ENCODE measurements at regions not wholly inside any gene's neighbourhood (a gene's known extent, or its start where the extent isn't known, plus 50 kb on each side); places are given as distances from the start of the nearest gene placed in this dataset.

- no peaks in the 10 kb centered on the region for H3K27me3 ChIP-seq (ENCODE audit: insufficient read depth, insufficient read length)
- no peaks in the 10 kb centered on the region for H3K9me3 ChIP-seq (ENCODE audit: insufficient read depth, low read length)
- peak overlapping the region; percentile 51 for H3K9ac ChIP-seq (ENCODE audit: insufficient read length, low read depth)
- H3K36me3 ChIP-seq (ENCODE audit: insufficient read depth, insufficient read length, low read length): peaks cover 6% of the 10 kb centered on the region
- no peak overlapping the region for H3K4me3 ChIP-seq (ENCODE audit: insufficient read length, low read depth)
- H3K4me1 ChIP-seq (ENCODE audit: insufficient read depth, insufficient read length): peaks cover 6% of the 10 kb centered on the region
- DNase-seq (ENCODE audit: low read depth, low spot score): no peak
- TF ChIP-seq YY1 (IDR thresholded peaks at IDR 0.05; ENCODE audit: insufficient read depth, insufficient read length) (no peak), ZNF274 (IDR thresholded peaks at IDR 0.05; ENCODE audit: low read depth, low read length) (no peak), SUZ12 (IDR thresholded peaks at IDR 0.05; ENCODE audit: extremely low read depth, insufficient read depth, insufficient read length) (no peak)
Measured at GRCh38 chr1:229180161-229180560, 90.8 kb upstream of the RAB4A start.

DNA sequence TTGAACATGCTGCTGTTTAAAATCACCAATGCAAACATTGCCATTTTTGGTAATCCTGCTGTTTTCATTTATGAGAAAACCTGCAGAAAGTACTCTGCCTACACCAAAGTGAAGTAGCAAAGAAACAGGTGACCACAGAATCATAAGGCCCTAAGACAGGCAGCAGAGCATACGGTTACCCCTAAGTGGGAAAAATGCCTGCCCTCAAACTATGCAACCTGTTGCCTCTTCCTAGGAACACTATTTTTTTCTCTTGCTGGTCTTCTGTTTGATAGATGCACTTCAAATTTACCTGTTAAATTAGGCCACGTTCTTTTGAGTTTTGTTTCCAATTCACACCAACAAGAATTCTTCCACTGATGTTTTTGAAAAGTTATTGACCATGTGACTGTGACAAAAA, 89.5 kb upstream of the RAB4A start:
- H3K36me3 ChIP-seq (ENCODE audit: insufficient read depth, insufficient read length, low read length): peaks cover 6% of the 10 kb centered on the region

DNA sequence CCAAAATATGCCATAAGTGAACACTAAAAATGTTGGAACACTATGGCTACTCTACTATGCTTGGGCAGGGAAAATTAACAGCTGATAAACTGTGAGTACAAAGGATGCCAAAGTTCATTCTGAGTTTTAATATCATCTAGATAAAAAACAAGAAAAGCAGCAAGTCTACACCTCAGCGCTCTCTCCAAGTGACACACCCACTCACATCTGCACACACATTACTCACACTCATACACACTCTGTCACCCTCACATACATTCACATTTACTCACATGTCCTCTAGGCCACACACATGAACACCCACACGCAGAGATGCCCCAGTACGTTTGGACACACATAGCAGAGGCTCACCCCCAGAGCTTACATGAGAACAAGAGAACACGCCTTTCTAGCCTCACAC, 87.3 kb upstream of the RAB4A start:
- H3K27me3 ChIP-seq (ENCODE audit: insufficient read depth, insufficient read length): no peaks in the 10 kb centered on the region
- DNase-seq (ENCODE audit: low read depth, low spot score): no peak
- peaks cover 6% of the 10 kb centered on the region for H3K36me3 ChIP-seq (ENCODE audit: insufficient read depth, insufficient read length, low read length)
- no peak overlapping the region for H3K9ac ChIP-seq (ENCODE audit: insufficient read length, low read depth)
- H3K4me1 ChIP-seq (ENCODE audit: insufficient read depth, insufficient read length): peaks cover 6% of the 10 kb centered on the region
- TF ChIP-seq ZNF274 (IDR thresholded peaks at IDR 0.05; ENCODE audit: low read depth, low read length) (no peak), SUZ12 (IDR thresholded peaks at IDR 0.05; ENCODE audit: extremely low read depth, insufficient read depth, insufficient read length) (no peak), YY1 (IDR thresholded peaks at IDR 0.05; ENCODE audit: insufficient read depth, insufficient read length) (no peak)
- no peaks in the 10 kb centered on the region for H3K9me3 ChIP-seq (ENCODE audit: insufficient read depth, low read length)
- H3K4me3 ChIP-seq (ENCODE audit: insufficient read length, low read depth): no peak overlapping the region

More for the DNA sequence above, 89.5 kb upstream of the RAB4A start:
- no peaks in the 10 kb centered on the region for H3K9me3 ChIP-seq (ENCODE audit: insufficient read depth, low read length)
- H3K4me1 ChIP-seq (ENCODE audit: insufficient read depth, insufficient read length): peaks cover 6% of the 10 kb centered on the region
- no peaks in the 10 kb centered on the region for H3K27me3 ChIP-seq (ENCODE audit: insufficient read depth, insufficient read length)
- DNase-seq (ENCODE audit: low read depth, low spot score): no peak
- no peak overlapping the region for H3K9ac ChIP-seq (ENCODE audit: insufficient read length, low read depth)
- TF ChIP-seq YY1 (IDR thresholded peaks at IDR 0.05; ENCODE audit: insufficient read depth, insufficient read length) (no peak), ZNF274 (IDR thresholded peaks at IDR 0.05; ENCODE audit: low read depth, low read length) (no peak)
- H3K4me3 ChIP-seq (ENCODE audit: insufficient read length, low read depth): no peak overlapping the region

- no peak overlapping the region for H3K4me3 ChIP-seq (ENCODE audit: insufficient read length, low read depth)
- peaks cover 6% of the 10 kb centered on the region for H3K36me3 ChIP-seq (ENCODE audit: insufficient read depth, insufficient read length, low read length)
- no peak for DNase-seq (ENCODE audit: low read depth, low spot score)
- peaks cover 6% of the 10 kb centered on the region for H3K4me1 ChIP-seq (ENCODE audit: insufficient read depth, insufficient read length)
- no peak overlapping the region for H3K9ac ChIP-seq (ENCODE audit: insufficient read length, low read depth)
- TF ChIP-seq SUZ12 (IDR thresholded peaks at IDR 0.05; ENCODE audit: extremely low read depth, insufficient read depth, insufficient read length): no peak
- no peak for TF ChIP-seq ZNF274 (IDR thresholded peaks at IDR 0.05; ENCODE audit: low read depth, low read length)
- TF ChIP-seq YY1 (IDR thresholded peaks at IDR 0.05; ENCODE audit: insufficient read depth, insufficient read length): no peak
- H3K9me3 ChIP-seq (ENCODE audit: insufficient read depth, low read length): no peaks in the 10 kb centered on the region
- H3K27me3 ChIP-seq (ENCODE audit: insufficient read depth, insufficient read length): no peaks in the 10 kb centered on the region
Measured at GRCh38 chr1:229184066-229184465, 86.8 kb upstream of the RAB4A start.

DNA sequence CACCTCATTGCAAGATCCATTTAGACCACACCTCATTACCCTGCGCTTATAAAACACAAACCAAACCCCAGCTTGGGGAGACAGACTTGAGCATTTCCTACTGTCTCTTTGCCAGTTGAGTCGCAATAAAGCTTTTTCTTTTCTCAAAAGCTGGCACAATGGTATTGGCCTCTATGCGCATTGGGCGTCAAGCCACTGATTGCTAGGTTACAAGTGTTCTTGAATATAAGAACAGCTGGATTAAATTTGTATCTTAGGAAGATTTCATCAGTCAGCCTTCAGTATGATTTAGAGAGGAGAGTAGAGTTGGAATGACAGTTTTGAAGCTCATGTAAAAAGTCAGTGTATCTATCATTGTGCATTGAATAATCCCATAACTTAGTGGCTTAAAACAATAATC, 84.9 kb upstream of the RAB4A start:
- peaks cover 9% of the 10 kb centered on the region for H3K4me1 ChIP-seq (ENCODE audit: insufficient read depth, insufficient read length)
- H3K27me3 ChIP-seq (ENCODE audit: insufficient read depth, insufficient read length): no peaks in the 10 kb centered on the region
- no peaks in the 10 kb centered on the region for H3K9me3 ChIP-seq (ENCODE audit: insufficient read depth, low read length)
- no peak overlapping the region for H3K9ac ChIP-seq (ENCODE audit: insufficient read length, low read depth)
- no peak for DNase-seq (ENCODE audit: low read depth, low spot score)
- H3K4me3 ChIP-seq (ENCODE audit: insufficient read length, low read depth): no peak overlapping the region
- no peak for TF ChIP-seq ZNF274 (IDR thresholded peaks at IDR 0.05; ENCODE audit: low read depth, low read length)
- no peak for TF ChIP-seq SUZ12 (IDR thresholded peaks at IDR 0.05; ENCODE audit: extremely low read depth, insufficient read depth, insufficient read length)
- TF ChIP-seq YY1 (IDR thresholded peaks at IDR 0.05; ENCODE audit: insufficient read depth, insufficient read length): no peak
- no peaks in the 10 kb centered on the region for H3K36me3 ChIP-seq (ENCODE audit: insufficient read depth, insufficient read length, low read length)

DNA sequence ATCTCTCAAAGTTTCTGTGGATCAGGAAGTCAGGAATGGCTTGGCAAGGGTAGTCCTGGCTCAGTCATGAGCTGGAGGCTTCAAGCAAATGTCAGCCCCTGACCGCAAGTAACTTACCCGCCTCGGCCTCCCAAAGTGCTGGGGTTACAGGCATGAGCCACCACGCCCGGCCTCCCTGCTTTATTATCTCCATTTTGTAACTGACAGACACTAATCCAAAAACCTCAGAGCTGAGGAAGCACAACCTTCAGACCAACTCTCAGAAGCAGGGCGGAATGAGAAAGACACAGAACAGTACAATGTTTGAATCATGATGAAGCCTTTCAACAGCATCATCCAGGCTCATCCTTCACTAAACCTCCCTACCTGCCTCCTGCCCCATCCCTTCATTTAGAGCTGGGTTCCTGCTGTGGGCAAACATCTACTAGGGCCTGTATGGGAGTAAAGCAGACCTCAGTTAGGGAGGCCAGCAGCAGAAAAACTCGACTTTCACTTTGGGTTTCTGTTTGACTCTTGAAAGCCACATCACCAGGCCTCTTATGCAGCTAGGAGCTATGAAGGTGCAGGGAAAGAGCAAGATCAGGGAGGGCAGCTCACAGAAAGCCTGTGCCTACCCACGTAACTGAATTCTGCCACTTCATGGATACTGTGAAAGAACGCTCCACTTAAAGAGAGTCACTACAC, 84.4 kb upstream of the RAB4A start:
- H3K27me3 ChIP-seq (ENCODE audit: insufficient read depth, insufficient read length): no peaks in the 10 kb centered on the region
- no peak for DNase-seq (ENCODE audit: low read depth, low spot score)
- no peaks in the 10 kb centered on the region for H3K36me3 ChIP-seq (ENCODE audit: insufficient read depth, insufficient read length, low read length)
- TF ChIP-seq YY1 (IDR thresholded peaks at IDR 0.05; ENCODE audit: insufficient read depth, insufficient read length): no peak
- no peaks in the 10 kb centered on the region for H3K9me3 ChIP-seq (ENCODE audit: insufficient read depth, low read length)
- H3K4me3 ChIP-seq (ENCODE audit: insufficient read length, low read depth): no peak overlapping the region
- peaks cover 9% of the 10 kb centered on the region for H3K4me1 ChIP-seq (ENCODE audit: insufficient read depth, insufficient read length)
- no peak overlapping the region for H3K9ac ChIP-seq (ENCODE audit: insufficient read length, low read depth)

- peaks cover 2% of the 10 kb centered on the region for H3K4me1 ChIP-seq (ENCODE audit: insufficient read depth, insufficient read length)
- no peak for DNase-seq (ENCODE audit: low read depth, low spot score)
Measured at GRCh38 chr1:229190057-229190575, 80.8 kb upstream of the RAB4A start.

More at GRCh38 chr1:229190057-229190575, 80.8 kb upstream of the RAB4A start:
- Histone ChIP-seq H3K9me3 (ENCODE audit: insufficient read depth, low read length) (no peaks in the 10 kb centered on the region), H3K4me3 (ENCODE audit: insufficient read length, low read depth) (no peak overlapping the region), H3K27me3 (ENCODE audit: insufficient read depth, insufficient read length) (no peaks in the 10 kb centered on the region), H3K36me3 (ENCODE audit: insufficient read depth, insufficient read length, low read length) (no peaks in the 10 kb centered on the region), H3K9ac (ENCODE audit: insufficient read length, low read depth) (no peak overlapping the region)
- TF ChIP-seq SUZ12 (IDR thresholded peaks at IDR 0.05; ENCODE audit: extremely low read depth, insufficient read depth, insufficient read length) (no peak), ZNF274 (IDR thresholded peaks at IDR 0.05; ENCODE audit: low read depth, low read length) (no peak), YY1 (IDR thresholded peaks at IDR 0.05; ENCODE audit: insufficient read depth, insufficient read length) (no peak)

Data from NT2/D1 (cell line).